Esophagus (tissue), 2 donors: ENCODE measurements at regions not wholly inside any gene's neighbourhood (a gene's known extent, or its start where the extent isn't known, plus 50 kb on each side); places are given as distances from the start of the nearest gene placed in this dataset.
"Not testable (repeated sequence)": the region's sequence is repeated elsewhere in the genome, so short reads cannot be mapped to it uniquely, and the experiment has no call there.

Source experiments
- H3K27ac ChIP-seq, 2 donors: one replicate each; pipeline ENCODE4 v1.5.1; 2013; ENCODE audit warnings: low read depth in 2 of 2, mild to moderate bottlenecking in 2 of 2, inconsistent platforms in 1 of 2, low read length in 1 of 2, moderate library complexity in 1 of 2
- H3K27me3 ChIP-seq, 2 donors: one replicate each; pipeline ENCODE4 v1.6.1; 2013; ENCODE audit warnings: low read length in 2 of 2, control low read depth in 1 of 2, mild to moderate bottlenecking in 1 of 2; ENCODE audit not compliant: insufficient read depth in 2 of 2, control insufficient read depth in 1 of 2
- H3K36me3 ChIP-seq, 2 donors: one replicate each; pipeline ENCODE4 v1.6.1; 2013; ENCODE audit warnings: low read length in 1 of 2; ENCODE audit not compliant: control insufficient read depth in 2 of 2, insufficient read depth in 2 of 2
- H3K4me1 ChIP-seq, 2 donors: one replicate each; pipeline ENCODE4 v1.6.1; 2013; ENCODE audit warnings: low read length in 1 of 2; ENCODE audit not compliant: control insufficient read depth in 2 of 2, insufficient read depth in 2 of 2
- H3K4me3 ChIP-seq, 2 donors: one replicate each; pipeline ENCODE4 v1.5.1; 2013; ENCODE audit warnings: low read length in 2 of 2, mild to moderate bottlenecking in 2 of 2, low read depth in 1 of 2, moderate library complexity in 1 of 2
- H3K9me3 ChIP-seq, 2 donors: one replicate each; pipeline ENCODE4 v1.6.1; 2013; ENCODE audit warnings: mild to moderate bottlenecking in 2 of 2, low read depth in 1 of 2, low read length in 1 of 2, moderate library complexity in 1 of 2; ENCODE audit not compliant: control insufficient read depth in 2 of 2, insufficient read depth in 1 of 2
- WGBS, 2 donors: extraction: QIAGEN DNeasy Blood & Tissue Kit; methylation state at CpG; one replicate each; pipeline ENCODE4 v1.1.7; 2013; 5-methylcytosine and 5-hydroxymethylcytosine counted together
- donor health status: healthy with polysubstance abuse.
- donor health status: Bipolar disorder and iron deficiency.

DNA sequence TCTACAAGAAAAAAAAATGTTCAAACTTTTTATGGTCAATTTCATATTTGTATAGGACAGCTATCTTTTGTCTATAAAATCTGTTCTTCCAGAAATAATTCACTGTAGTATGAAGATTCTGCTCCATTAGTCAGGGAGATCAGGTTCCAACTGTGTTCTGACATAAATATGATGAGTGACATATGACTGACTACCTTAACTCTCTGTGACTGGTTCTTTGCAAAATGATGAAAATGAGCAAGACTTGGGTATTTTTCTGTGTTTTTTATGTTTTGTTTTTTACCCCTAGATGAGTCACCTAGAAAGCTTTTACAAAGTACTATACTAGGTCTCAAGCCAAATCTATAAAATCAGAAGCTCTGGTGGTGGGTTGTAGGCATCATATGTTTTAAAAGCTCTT lies 229.6 kb downstream of the MMUT start:
- no peaks in the 10 kb centered on the region for H3K9me3 ChIP-seq
- no peaks in the 10 kb centered on the region for H3K36me3 ChIP-seq
- H3K4me3 ChIP-seq = no peak overlapping the region
- H3K27me3 ChIP-seq = no peaks in the 10 kb centered on the region
- no peak overlapping the region for H3K27ac ChIP-seq
- H3K4me1 ChIP-seq = no peaks in the 10 kb centered on the region

DNA sequence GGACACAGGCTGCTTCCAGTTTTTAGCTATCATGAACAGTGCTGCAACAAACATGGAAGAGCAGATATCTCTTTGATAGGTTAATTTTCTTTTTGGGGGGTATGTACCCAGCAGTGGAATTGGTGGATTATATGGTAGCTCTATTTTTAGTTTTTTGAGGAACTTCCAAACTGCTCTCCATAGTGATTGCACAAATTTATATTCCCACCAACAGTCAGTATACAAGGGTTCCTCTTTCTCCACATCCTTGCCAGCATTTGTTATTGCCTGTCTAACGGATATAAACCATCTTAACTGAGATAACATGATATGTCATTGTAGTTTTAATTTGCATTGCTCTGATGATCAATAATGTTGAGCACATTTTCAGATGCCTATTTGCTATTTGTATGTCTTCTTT lies 237.6 kb downstream of the MMUT start:
- Histone ChIP-seq H3K27me3 (no peaks in the 10 kb centered on the region), H3K4me1 (no peaks in the 10 kb centered on the region), H3K9me3 (no peaks in the 10 kb centered on the region), H3K4me3 (no peak overlapping the region), H3K36me3 (no peaks in the 10 kb centered on the region), H3K27ac (no peak overlapping the region)
- 76 to 88% methylated on average over 1 of the region's 1 CpG for WGBS, 2 donors

DNA sequence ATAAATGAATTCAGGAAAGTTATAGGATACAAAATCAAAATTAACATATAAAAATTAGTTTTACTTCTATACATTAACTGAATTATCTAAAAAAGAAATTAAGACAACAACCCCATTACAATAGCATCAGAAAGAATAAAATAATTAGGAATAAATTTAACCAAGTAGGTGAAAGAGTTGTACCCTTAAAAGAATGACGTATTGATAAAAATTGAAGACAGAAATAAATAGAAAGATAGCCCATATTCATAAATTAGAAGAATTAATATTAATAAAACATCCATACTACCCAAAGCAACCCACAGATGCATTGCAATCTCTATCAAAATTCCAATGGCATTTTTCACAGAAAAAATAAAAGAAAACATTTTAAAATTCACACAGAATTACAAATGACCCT lies 242.8 kb downstream of the MMUT start:
- no peaks in the 10 kb centered on the region for H3K27me3 ChIP-seq
- no peak overlapping the region for H3K4me3 ChIP-seq
- H3K4me1 ChIP-seq = no peaks in the 10 kb centered on the region
- 87 to 90% methylated on average over 1 of the region's 1 CpG for WGBS, 2 donors
- H3K36me3 ChIP-seq = no peaks in the 10 kb centered on the region
- H3K27ac ChIP-seq = no peak overlapping the region
- H3K9me3 ChIP-seq = no peaks in the 10 kb centered on the region

DNA sequence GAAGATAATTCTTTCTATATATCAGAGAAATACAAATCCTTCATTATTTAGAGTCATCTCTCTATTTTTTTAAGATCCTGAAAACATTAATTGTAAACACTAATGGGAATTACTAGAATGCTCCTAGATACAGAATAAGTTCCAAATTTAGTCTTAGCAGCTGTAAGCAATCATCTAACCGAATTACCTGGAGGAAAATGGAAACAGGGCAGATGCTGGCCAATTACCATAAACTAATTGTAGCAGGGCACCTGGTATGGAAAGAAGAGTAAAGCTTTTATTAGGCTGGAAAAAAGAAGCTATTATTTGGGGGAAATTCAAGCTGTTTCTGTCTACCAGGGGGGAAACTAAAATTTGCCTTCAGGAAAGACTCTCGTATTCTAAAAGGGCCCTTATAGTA lies 257.5 kb downstream of the MMUT start:
- no peaks in the 10 kb centered on the region for H3K9me3 ChIP-seq
- no peaks in the 10 kb centered on the region for H3K36me3 ChIP-seq
- H3K4me1 ChIP-seq = no peaks in the 10 kb centered on the region
- H3K27me3 ChIP-seq = no peaks in the 10 kb centered on the region
- no peak overlapping the region for H3K27ac ChIP-seq
- WGBS, 2 donors = 76 to 84% methylated on average over 2 of the region's 2 CpGs
- H3K4me3 ChIP-seq = no peak overlapping the region

GRCh38 chr6:49202924-49203536 lies 260.0 kb downstream of the MMUT start:
- no peaks in the 10 kb centered on the region for H3K9me3 ChIP-seq
- no peaks in the 10 kb centered on the region for H3K27me3 ChIP-seq
- H3K4me1 ChIP-seq = no peaks in the 10 kb centered on the region
- no peaks in the 10 kb centered on the region for H3K36me3 ChIP-seq
- 50 to 54% methylated on average over 3 of the region's 3 CpGs for WGBS, 2 donors
- H3K4me3 ChIP-seq = no peak overlapping the region
- H3K27ac ChIP-seq = no peak overlapping the region

GRCh38 chr6:49198015-49198414 lies 265.0 kb downstream of the MMUT start:
- 15 to 20% methylated on average over 1 of the region's 1 CpG for WGBS, 2 donors
- Histone ChIP-seq H3K4me3 (no peak overlapping the region), H3K36me3 (no peaks in the 10 kb centered on the region), H3K9me3 (no peaks in the 10 kb centered on the region), H3K27ac (no peak overlapping the region), H3K4me1 (no peaks in the 10 kb centered on the region), H3K27me3 (no peaks in the 10 kb centered on the region)

- H3K27me3 ChIP-seq, H3K36me3 ChIP-seq, H3K9me3 ChIP-seq, H3K4me1 ChIP-seq, H3K27ac ChIP-seq, H3K4me3 ChIP-seq: not testable (repeated sequence)
- 80% methylated on average over 2 of the region's 2 CpGs for WGBS, 2 donors
Observed at GRCh38 chr6:49162379-49162778, 300.7 kb downstream of the MMUT start.

- Histone ChIP-seq H3K4me1 (no peaks in the 10 kb centered on the region), H3K4me3 (no peak overlapping the region), H3K36me3 (no peaks in the 10 kb centered on the region), H3K27ac (no peak overlapping the region), H3K9me3 (peaks cover 0 to 2% of the 10 kb centered on the region in 2 donors), H3K27me3 (no peaks in the 10 kb centered on the region)
- 77 to 79% methylated on average over 2 of the region's 2 CpGs for WGBS, 2 donors
Observed at GRCh38 chr6:49155316-49155715, 307.7 kb downstream of the MMUT start.

- H3K27me3 ChIP-seq = no peaks in the 10 kb centered on the region
- H3K4me3 ChIP-seq = no peak overlapping the region
- 70 to 72% methylated on average over 4 of the region's 4 CpGs for WGBS, 2 donors
- no peaks in the 10 kb centered on the region for H3K36me3 ChIP-seq
- H3K4me1 ChIP-seq = no peaks in the 10 kb centered on the region
- no peak overlapping the region for H3K27ac ChIP-seq
- peaks cover 0 to 2% of the 10 kb centered on the region in 2 donors for H3K9me3 ChIP-seq
Observed at GRCh38 chr6:49151957-49152356, 311.1 kb downstream of the MMUT start.

DNA sequence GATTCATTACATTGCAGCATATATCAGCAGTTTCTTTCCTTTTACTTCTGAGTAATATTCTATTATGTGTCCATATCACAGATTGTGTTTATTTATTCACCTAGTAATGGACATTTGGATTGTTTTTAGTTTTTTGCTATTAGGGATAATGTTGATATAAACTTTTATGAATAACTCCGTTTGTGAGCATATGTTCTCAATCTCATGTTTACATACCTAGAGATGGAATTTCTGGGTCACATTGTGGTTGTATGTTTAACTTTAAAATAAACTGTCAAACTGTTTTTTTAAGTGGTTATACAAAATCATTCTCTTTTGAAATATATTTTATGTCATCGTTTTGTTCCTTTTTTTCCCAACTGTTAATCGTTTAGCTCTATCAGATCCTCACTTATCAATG lies 311.6 kb downstream of the MMUT start:
- 59 to 62% methylated on average over 3 of the region's 3 CpGs for WGBS, 2 donors
- Histone ChIP-seq H3K27ac (no peak overlapping the region), H3K9me3 (peaks cover 0 to 2% of the 10 kb centered on the region in 2 donors), H3K36me3 (no peaks in the 10 kb centered on the region), H3K4me3 (no peak overlapping the region), H3K27me3 (no peaks in the 10 kb centered on the region), H3K4me1 (no peaks in the 10 kb centered on the region)
